ENCODE measurements at regions not wholly inside any gene's neighbourhood (a gene's known extent, or its start where the extent isn't known, plus 50 kb on each side); places are given as distances from the start of the nearest gene placed in this dataset.

DNA sequence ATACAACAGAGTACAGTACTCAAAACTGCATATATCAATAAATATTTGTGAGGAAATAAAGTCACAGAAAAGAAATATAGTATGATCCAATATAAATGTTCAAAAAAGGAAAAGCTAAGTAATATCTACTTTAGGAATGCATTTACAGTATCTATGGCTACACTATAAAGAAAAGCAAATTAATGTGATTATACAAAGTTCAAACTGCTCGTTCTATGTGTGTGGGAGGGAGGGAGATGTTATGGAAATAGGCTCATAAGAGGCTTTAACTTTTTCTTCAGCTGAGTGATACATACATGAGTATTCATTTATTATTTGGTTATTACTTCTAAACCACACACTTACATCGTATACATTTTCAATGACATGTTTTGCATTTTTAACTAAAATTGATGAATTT is 377.7 kb upstream of the AGTR1 start:
- peak; percentile 7 for DNase-seq

DNA sequence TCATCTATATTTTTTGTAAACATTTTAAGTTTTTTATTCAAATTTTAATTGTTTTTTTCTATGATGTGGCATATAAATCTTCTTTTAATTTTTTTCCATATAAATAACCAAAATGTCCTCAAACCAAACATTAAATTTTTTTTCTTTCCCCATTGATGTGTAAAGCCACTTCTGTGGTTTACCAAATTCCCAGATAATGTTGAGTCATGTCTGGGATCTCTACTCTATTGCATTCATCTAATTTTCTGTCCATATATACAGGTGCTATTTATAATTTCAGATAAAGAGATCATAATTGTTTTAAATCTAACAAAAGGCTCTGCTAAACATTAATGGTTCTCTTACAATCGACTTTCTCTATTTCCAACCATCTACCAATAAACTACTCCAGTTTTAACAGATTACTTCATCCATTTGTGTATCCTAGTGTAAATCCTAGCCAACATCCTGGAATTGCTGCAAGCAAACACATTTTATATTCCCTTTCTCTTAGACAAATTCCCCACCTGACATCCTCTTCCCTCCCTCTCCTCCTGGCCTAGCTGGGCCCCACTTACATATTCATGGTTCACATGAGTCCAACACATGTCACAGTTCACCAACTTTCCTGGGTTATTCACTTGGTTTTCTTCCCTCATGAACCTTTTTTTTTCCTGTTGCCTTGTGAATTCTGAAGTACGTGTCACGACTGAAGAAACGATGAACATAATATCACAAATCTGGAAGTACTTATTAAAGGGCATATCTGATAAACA is 368.0 kb upstream of the AGTR1 start:
- DNase-seq, result peak; percentile 58

DNA sequence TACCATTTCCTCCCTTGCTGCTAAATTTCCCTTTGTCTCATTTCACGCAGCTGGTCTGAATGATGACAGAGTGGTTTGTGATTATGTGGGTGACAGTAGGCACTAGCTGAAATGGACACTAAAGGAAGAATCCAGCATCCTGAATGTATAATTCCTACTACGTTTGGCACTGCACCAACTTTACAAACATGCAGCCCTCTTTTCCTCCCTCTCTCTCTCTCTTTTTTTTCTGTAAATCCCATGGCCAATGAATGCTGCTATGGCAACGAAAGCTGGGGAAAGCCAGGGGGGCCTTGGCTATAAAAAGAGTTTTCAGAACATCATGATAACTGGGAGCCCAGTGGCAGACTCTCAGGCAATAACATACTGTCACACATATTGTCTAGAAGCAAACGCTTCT is 367.2 kb upstream of the AGTR1 start:
- peak; percentile 17 for DNase-seq

DNA sequence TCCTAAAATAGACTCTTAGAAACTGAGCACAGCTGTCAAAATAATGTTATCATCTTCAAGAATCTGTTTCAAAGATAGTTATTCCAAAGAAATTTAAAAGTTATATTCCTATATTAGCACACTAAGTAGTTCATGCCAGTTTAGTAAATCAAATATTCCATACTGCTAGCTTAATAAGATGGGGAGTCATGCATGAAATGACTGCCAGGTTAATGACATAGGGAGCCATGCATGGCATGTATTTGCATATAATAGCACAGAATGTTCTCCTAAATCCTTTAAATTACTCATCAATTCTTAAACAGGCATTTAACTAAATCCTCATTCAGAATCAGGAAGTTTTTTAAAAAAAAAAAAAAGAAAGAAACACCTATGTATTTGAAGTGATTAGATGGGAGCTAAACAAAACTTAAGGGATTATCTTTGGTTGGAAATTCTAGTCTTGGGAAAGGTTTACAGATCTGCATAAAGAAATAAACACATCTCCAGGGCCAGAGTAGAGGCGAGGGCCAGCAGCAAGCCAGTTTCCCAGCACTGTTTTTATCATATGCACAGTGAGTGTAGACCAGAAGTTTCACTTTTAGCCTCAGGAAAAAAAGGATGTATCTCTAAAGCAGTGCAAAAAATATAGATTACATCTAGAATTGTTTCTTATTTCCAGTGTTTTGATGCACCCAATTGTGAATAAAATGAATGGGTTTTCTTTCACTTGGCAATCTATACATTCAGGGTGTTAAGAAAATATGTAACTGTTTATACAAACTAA is 366.4 kb upstream of the AGTR1 start:
- no peak for DNase-seq

DNA sequence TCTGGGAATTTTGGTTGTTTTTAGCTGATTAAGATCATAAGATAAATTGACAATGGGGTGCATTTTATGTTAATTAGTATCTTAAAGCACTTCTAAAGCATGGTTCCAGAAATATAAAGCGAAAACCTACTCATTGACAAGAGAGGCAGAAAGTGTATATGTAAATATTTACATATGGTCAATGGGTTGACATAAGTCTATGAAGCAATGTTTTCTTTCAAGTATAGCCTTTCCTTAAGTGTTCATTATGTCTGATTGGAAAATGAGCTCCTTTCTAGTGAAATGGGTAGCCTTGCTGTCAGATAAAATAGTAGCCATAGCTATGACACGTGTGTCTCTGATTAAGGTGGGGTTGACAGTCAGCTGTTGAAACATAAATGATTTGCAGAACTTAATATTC is 365.2 kb upstream of the AGTR1 start:
- no peak for DNase-seq

DNA sequence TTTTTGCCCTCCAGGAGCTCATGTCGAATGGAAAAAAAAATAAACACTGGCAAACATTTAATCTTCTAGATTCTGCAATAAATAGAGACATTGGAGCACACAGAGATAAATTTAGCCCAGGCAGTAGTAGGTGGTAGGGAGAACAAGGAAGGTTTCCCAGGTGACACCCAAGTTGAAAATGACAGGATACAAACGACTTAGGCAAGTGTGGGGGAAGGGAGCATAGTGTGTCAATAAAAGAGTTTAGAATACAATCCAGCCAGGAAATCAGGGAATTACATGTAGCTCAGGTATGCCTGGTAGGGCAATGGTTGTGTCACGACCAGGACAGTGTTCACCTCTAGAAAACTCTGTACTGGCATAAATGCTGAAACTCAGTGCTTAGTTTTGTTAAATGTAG is 364.6 kb upstream of the AGTR1 start:
- DNase-seq, result no peak

DNA sequence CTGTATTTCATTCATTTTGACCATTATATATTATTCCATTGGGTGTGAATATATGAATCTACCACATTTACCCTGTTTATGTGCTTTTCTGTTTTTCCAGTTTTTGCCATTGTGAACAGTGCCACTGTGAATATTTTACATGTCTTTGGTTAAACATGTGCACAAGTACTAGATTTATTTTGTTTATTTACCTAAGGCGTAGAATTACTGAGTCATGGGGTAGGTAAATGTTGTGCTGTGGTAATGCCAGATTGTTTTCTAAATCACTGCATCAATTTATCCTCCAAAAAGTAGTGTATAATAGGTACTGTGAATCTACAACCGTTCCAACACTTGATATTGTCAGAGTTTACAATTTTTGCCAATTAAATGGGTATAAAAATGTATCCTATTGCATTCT is 362.1 kb upstream of the AGTR1 start:
- DNase-seq, result no peak

DNA sequence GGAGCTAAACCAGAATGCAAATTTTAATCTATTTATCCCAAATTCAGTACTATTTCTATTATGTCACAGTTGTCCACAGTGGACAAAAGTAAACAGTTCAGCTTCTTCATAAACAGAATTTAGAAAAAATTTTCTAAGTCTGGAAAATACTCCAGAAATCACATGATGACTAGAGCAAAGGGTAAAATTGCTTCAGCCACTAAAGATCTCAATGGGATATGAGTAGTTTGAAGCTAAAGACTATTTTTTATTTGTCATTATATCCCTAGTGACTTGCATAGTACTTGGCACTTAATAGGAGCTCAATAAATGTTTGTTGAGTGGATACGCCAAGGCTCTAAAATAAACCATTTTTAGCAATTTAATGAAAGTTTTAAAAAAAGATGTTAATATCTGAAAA is 354.3 kb upstream of the AGTR1 start:
- DNase-seq, result no peak

DNA sequence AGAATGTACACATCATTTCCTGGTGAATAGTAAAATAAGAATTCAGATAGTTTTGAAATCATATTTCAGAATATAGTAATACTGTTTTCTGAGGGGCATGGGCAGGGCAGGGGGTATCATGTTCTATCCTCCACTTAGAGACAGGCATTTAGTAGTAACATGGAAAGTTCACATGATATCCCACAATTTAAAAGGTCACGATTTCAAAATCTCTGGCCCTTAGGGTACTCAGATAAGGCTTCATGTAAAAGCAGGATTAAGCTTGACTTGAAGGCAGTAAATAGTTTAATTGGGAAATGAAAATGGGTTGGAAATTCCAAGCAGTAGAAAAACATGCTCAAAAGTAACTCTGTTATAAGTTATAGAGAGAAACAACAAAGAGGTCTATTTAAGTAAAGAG is 353.2 kb upstream of the AGTR1 start:
- DNase-seq, result no peak

DNA sequence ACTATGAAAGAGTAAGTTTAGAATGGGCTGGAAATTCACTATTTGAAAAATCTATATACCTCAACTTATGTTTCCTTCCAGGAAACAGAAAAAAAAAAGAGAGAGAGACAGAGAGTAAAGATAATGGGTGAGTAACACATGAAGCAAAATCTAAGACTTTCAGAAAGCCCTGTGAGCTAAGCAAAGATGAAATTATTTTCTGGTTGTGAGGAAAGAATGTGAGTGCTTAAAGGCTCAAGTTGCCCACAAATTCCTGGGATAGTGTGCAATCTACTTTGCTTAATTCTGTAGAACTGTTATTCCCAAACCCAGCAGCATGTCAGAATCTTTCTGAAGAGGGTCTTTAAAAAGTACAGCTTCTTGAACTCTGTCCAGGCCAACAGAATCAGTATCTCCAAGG is 337.7 kb upstream of the AGTR1 start:
- peak; percentile 82 for DNase-seq

DNA sequence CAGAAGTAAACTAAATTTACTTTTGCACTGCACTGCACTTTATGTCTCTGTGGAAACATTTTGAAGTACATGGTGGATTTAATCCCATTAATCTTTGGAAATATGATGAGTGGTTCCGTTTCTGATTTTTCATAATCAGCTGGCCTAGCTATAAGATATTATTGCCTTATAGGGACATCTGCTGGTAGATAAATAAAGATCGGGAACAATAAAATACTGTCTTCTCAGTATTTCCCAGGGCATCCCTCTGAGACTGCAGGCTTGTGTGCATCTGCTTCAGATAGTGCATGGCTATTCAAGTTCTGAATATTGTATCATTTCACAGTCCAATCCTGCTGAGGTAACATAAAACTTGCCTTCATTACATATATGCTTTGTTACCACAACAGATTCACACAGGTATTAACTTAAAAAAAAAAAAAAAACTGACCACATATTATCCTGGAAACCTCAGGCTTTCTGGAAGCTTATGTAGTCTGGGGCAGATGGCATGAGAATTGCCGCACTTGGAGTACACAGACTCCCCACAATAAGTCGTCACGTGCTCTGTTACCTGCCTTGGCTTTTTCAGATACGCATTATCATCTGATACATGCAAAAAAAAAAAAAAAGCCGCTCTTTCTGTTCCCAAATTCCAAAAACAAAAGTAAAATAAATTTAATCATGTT is 330.8 kb upstream of the AGTR1 start:
- DNase-seq, result peak; percentile 46

DNA sequence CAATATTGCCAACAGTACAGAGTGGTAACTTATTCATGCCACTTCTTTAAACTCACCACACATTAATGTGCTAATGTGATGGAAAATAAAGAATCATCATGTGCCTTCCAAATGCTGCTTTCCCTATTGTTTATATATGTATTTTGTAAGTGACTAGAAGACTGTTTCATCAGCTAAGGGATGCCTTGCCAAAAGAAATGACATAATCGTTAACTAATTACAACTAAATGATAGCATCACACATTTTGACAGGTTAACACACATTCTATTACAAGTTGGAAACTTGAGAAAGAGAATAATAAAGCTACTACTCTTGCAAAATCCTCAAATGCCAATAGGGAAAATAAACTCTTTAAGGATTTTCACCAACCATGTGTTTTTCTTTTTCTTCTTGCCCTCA is 329.9 kb upstream of the AGTR1 start:
- no peak for DNase-seq

DNA sequence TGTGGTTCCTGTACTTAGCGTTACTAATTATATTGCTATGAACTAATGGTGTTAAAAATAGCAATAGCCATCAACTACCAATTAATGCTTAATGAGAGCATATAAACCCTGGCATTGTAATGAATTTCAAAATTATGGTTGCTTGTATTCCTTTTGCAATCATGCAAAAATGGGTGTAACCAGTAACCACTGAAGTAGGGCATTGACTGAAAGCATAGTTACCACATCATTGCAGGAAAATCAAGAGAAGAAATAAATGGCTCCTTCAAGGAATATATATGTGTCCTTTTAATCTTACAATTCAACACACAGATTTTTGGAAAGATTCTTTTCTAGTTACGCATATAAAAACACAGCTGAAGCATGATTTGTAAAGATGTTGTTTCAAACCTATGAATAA is 328.3 kb upstream of the AGTR1 start:
- DNase-seq, result no peak

DNA sequence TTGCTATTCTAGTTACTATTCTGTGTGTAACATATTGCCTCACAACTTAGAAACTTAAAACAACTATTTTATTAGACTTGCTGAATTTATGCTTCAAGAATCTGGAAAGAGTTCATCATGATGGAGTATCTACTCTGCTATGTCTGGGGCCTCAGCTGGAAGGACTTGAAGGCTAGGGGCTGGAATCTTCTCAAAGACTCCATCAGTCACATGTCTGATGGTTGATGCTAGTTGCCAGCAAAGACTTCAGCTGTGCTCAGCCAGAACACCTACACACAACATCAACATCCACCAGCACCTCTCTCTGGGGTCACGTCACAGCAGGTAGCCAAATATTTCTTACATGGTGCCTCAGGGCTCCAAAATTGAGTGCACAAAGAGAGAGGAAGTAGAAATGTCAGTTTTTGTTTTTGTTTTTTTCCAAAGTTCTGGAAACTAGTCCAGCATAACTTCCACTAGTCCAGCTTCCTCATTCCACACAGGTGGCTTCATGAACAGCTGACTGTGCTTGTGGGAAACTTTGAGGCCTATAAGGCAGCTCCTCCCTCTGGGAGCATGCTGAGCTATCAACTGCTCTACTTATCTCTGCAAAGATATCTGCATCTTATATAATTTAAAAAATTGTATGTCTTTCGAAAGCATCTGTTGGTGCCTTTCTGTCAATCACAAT is 325.4 kb upstream of the AGTR1 start:
- DNase-seq, result peak; percentile 42

DNA sequence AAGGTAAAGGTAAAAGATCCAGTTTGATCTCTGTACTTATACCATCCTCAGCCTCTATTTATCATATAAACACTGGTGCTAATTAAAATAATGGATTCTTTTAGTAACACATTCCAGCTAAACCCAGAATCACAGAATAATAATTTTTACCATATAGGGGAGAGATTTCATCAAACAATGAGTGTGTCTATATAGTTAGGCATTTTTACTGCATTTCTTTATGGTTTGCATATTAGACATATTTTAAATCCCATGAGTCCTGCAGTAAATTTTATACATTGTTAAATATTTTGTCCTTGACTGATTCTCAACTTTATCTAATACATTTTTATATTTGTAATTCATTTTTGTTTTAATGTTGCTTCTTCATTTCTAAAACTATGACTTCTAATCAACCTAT is 323.7 kb upstream of the AGTR1 start:
- peak; percentile 57 for DNase-seq

DNA sequence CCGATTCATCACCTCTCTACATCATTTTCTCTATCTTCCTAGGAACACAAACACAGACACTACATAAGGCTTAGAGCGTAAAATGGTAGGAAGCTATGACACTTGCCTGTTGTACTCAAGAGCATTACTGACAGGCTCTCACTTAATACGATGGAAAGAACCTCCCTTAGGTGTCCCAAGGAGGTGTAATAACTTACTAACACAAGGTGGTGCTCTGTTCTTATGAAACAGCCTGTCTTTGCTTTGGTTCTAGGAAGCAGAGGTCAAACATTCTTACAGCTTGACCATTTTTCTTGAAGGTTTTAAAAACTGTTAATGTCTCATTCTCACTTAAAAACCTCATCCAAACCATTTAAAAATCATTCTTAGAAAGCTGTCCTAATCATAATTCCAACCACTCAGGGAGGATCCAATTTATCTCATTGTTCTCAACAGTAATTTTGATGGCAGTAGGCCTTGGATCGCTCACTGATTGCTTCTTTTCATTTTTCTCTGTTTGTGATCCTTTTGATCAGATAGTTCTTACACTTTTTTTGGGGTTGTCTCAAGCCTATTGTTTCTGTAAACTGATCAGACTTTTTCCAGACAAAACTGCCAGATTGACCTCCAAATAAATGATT is 317.8 kb upstream of the AGTR1 start:
- DNase-seq, result peak; percentile 79

DNA sequence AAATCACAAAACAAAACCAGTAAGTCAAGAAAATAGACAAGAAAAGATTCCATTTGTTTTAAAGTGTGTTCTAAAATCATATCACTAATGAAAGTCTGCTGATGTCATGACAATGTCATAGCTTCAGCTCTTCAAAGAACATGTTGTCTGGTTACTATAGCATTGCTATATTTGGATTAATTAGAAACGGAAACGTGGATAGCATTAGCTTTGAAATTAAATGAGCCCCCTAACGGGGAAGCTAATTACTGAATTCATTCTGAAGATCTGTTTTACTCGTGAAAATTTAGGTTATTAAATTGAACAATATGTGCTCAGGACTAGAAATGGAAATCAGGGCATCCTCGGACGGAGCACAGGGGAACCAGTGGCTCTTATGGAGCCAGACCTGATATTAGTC is 316.7 kb upstream of the AGTR1 start:
- no peak for DNase-seq

DNA sequence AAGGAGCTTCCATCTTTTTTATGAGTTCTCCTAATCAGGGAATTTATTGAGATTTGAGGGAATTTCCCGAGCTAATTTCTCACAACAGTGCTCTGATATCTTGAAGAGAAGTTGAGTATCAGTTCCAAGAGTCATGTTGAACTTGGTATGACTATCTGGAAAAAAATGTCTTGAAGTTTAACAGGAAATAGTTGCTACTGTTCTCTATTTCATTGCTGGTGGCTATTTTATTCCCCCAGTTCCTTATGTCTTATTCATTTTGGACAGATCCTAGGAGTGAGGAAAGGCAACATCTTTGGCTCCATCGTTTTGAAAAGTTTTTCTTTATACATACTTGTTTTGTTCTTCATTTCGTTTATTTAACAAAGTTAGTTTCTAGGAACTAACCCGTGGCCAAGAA is 307.8 kb upstream of the AGTR1 start:
- DNase-seq, result peak; percentile 32

DNA sequence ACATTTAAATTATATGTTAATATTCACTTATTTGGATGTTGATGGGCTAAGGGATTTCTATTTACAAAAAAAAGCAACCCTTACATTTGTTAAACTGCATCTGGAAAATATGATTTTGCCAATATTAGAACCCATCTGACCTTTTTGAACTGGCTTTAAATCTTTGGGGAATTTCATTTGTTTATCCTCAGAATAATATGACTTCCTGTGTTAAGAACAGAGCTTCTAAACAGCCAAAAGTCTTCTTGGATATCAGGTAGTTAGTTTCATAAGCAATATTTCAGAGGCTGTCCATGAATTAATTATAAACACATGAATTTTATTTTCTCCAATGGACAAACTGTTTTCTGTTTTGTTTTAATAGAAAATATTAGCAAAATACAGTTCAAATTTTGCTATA is 301.9 kb upstream of the AGTR1 start:
- DNase-seq, result no peak

DNA sequence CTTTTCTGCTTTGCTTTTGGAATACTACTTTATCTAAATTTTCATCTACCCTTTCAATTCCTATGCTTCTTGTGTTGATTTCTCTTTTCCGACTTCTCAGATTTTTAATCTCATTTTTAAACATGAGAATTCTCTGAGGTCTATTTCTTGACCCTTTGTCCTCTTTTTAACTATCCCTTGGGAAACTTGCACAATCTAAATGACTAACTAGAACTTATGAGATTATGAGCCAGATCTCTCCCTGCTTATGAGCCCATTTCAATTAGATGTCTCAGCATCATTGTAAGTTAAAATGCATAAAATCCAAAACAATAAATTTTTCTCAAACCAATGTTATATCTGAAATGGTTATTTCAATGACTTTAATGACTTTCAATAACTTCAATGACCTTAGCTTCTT is 296.9 kb upstream of the AGTR1 start:
- DNase-seq, result no peak

DNA sequence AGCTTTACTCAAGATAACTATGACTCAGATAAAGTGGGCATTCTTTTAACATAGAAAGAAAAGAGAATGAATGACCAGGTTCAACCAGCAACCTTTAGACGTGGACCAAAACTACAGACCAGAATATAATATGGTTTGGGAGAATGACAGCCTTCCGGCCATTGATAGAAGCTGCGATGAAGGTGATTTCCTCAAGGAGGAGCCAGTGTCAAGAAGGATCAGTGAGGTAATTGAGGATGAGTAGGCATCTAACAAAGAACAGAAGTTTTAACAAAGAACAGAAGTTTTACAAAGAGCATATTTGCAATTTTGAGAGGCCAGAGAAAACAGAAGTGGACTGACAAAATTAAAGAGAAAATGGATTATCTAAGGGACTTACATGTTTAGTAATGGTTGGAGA is 289.0 kb upstream of the AGTR1 start:
- peak; percentile 3 for DNase-seq

DNA sequence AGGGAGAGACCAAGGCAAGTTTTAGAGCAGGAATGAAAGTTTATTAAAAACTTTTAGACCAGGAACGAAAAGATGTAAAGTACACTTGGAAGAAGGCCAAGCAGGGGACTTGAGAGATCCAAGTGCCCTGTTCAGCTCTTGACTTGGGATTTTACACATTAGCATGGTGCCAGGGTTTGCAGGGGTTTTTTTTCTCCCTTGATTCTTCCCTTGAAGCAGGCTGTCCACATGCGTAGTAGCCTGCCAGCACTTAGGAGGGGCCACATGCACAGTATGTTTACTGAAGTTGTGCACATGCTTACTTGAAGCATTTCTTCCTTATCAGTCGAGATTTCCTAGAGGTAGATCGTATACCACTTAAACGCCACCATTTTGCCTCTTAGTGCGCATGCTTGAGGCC is 277.5 kb upstream of the AGTR1 start:
- DNase-seq, result no peak
